ENCODE measurements at regions not wholly inside any gene's neighbourhood (a gene's known extent, or its start where the extent isn't known, plus 50 kb on each side); places are given as distances from the start of the nearest gene placed in this dataset.
"Not testable (repeated sequence)": the region's sequence is repeated elsewhere in the genome, so short reads cannot be mapped to it uniquely, and the experiment has no call there.

- no peak for DNase-seq
Observed at GRCh38 chr6:120786682-120787081, 547.6 kb downstream of the TBC1D32 start.

GRCh38 chr6:120786256-120786655 lies 548.0 kb downstream of the TBC1D32 start:
- DNase-seq = no peak

GRCh38 chr6:120785459-120786086 lies 548.7 kb downstream of the TBC1D32 start:
- no peak for DNase-seq

GRCh38 chr6:120779441-120779840 lies 554.8 kb downstream of the TBC1D32 start:
- DNase-seq = no peak

- DNase-seq = no peak
Observed at GRCh38 chr6:120775698-120776097, 558.6 kb downstream of the TBC1D32 start.

- DNase-seq = no peak
Observed at GRCh38 chr6:120774275-120774674, 560.0 kb downstream of the TBC1D32 start.

GRCh38 chr6:120771019-120771418 lies 563.3 kb downstream of the TBC1D32 start:
- DNase-seq = no peak

- no peak for DNase-seq
Observed at GRCh38 chr6:120764312-120764711, 570.0 kb downstream of the TBC1D32 start.

- DNase-seq = no peak
Observed at GRCh38 chr6:120759570-120759969, 574.7 kb downstream of the TBC1D32 start.

- DNase-seq = not testable (repeated sequence)
Observed at GRCh38 chr6:120748574-120748973, 585.7 kb downstream of the TBC1D32 start.

GRCh38 chr6:120736740-120737139 lies 597.5 kb downstream of the TBC1D32 start:
- DNase-seq = no peak

- DNase-seq = no peak
Observed at GRCh38 chr6:120735641-120736040, 598.6 kb downstream of the TBC1D32 start.

- DNase-seq = no peak
Observed at GRCh38 chr6:120711255-120711654, 623.0 kb downstream of the TBC1D32 start.

- DNase-seq = no peak
Observed at GRCh38 chr6:120700001-120700400, 634.3 kb downstream of the TBC1D32 start.

- DNase-seq = no peak
Observed at GRCh38 chr6:120686492-120686891, 647.8 kb downstream of the TBC1D32 start.

- no peak for DNase-seq
Observed at GRCh38 chr6:120682145-120682544, 652.1 kb downstream of the TBC1D32 start.

GRCh38 chr6:120681204-120681603 lies 653.1 kb downstream of the TBC1D32 start:
- no peak for DNase-seq

GRCh38 chr6:120675886-120676285 lies 658.4 kb downstream of the TBC1D32 start:
- no peak for DNase-seq

- DNase-seq = no peak
Observed at GRCh38 chr6:120671519-120671918, 662.8 kb downstream of the TBC1D32 start.

GRCh38 chr6:120652506-120652905 lies 681.8 kb downstream of the TBC1D32 start:
- DNase-seq = no peak

GRCh38 chr6:120648713-120649112 lies 685.6 kb downstream of the TBC1D32 start:
- no peak for DNase-seq

- no peak for DNase-seq
Observed at GRCh38 chr6:120646101-120646500, 688.2 kb downstream of the TBC1D32 start.

GRCh38 chr6:120632975-120633374 lies 701.3 kb downstream of the TBC1D32 start:
- no peak for DNase-seq

- no peak for DNase-seq
Observed at GRCh38 chr6:120627612-120628011, 706.7 kb downstream of the TBC1D32 start.

GRCh38 chr6:120622127-120622631 lies 712.1 kb downstream of the TBC1D32 start:
- DNase-seq = no peak

All from activated CD8-positive, alpha-beta memory T cell treated with anti-CD3 and anti-CD28 coated beads, Interleukin-2, amount 50 U/mL, for 48 hours (primary cell).